Activated CD4-positive, alpha-beta T cell treated with anti-CD3 and anti-CD28 coated beads for 36 hours (primary cell): ENCODE measurements at regions not wholly inside any gene's neighbourhood (a gene's known extent, or its start where the extent isn't known, plus 50 kb on each side); places are given as distances from the start of the nearest gene placed in this dataset.

Experiments used
- ATAC-seq: fragments of 200-7000 bp; cut with Tn5 transposase; one replicate; pipeline ENCODE4 v1.10.0; 2021; ENCODE audit warnings: mild to moderate bottlenecking, moderate library complexity
- CTCF ChIA-PET: fragments of 350-600 bp; sonication (Branson Sonifier 250); formaldehyde crosslinking; loops from one replicate; lab custom pipeline; 2021; ENCODE audit warnings: antibody characterized with exemption; lab: Charles Lee
- POLR2A ChIA-PET: fragments of 350-600 bp; sonication (Branson Sonifier 250); formaldehyde crosslinking; loops from one replicate; lab custom pipeline; 2021; ENCODE audit warnings: antibody characterized with exemption, inconsistent platforms; lab: Charles Lee
- DNase-seq: peaks from one replicate; pipeline ENCODE4 v3.0.0-alpha.2; 2020
- H3K27ac Mint-ChIP-seq: one replicate; pipeline ENCODE4 v1.8.0; 2021; ENCODE audit warnings: mixed read lengths
- H3K27me3 Mint-ChIP-seq: one replicate; pipeline ENCODE4 v1.8.0; 2021; ENCODE audit warnings: mixed read lengths
- H3K36me3 Mint-ChIP-seq: one replicate; pipeline ENCODE4 v1.8.0; 2021; ENCODE audit warnings: low read depth, mixed read lengths
- H3K4me1 Mint-ChIP-seq: one replicate; pipeline ENCODE4 v1.8.0; 2021; ENCODE audit warnings: mixed read lengths
- H3K4me3 Mint-ChIP-seq: one replicate; pipeline ENCODE4 v1.8.0; 2021; ENCODE audit warnings: mild to moderate bottlenecking, moderate library complexity, mixed read lengths
- H3K9me3 Mint-ChIP-seq: one replicate; pipeline ENCODE4 v1.8.0; 2021; ENCODE audit warnings: low read depth, mixed read lengths
- intact Hi-C, 2 experiments: fragments of 100-400 bp; cut with DNase I in 1 of 2; cut with micrococcal nuclease in 1 of 2; formaldehyde crosslinking; loops; one replicate each; pipeline versions ENCODE4 v1.14.2 to v1.15.1; 2022 to 2024; cut with DNase I, micrococcal nuclease

DNA sequence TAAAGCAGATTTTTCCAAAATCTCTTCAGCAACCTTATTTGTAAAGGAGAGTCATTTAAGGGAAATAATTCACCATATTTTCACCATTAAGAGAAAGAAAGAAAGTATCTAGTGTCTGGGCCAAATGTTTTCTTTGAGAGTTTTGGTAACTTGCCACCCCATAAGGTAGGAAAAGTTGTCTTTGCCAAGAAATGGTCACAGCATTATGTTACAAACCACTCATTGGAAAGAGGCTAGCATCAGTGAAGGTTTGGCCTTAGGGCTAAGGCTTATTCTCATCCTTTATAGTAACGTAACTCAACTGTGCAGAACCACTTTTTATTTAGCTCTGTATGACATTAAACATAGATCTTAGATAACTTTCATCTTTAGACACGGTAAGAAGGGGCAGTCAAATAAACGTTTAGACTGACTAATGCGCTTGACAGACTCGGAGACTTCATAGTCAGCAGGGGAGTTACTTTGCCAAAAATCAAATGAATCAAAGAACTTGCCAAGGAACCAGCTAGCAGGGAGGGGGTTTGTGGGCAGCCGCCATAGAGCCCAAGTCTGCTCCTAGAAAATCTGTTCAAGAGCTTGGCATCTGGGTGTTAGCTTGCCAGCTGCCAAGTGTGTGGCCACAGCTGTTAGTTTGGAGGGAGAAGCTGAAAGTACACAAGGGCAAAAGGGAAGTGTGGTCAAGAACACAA is 182.8 kb upstream of the GRID2 start:
- Mint-ChIP-seq H3K4me3 (no peak overlapping the region), H3K27me3 (no peaks in the 10 kb centered on the region), H3K36me3 (no peaks in the 10 kb centered on the region), H3K4me1 (no peaks in the 10 kb centered on the region), H3K27ac (no peak overlapping the region), H3K9me3 (peaks cover 6% of the 10 kb centered on the region)
- CTCF ChIA-PET = interaction anchor here (1.0 kb wide), 1 partner anchor 11 kb away, joined by 3 read pairs; no protein-coding TSS in a partner anchor
- intact Hi-C loops = no loop called here
- POLR2A ChIA-PET = no interaction called here
- ATAC-seq = no peak
- DNase-seq = no peak

DNA sequence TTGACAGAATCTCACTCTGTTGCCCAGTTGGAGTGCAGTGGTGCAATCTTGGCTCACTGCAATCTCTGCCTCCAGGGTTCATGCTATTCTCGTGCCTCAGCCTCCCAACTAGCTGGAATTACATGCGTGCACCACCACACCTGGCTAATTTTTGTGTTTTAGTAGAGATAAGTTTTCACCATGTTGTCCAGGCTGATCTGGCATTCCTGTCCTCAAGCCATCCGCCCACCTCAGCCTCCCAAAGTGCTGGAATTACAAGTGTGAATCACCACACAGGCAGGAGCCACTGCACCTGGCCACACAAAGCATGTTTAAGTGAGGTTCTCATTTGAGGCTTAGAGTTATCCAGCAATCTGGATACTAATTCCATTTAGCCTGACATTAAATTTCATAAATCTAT is 180.9 kb upstream of the GRID2 start:
- H3K4me1 Mint-ChIP-seq = no peaks in the 10 kb centered on the region
- no peak for ATAC-seq
- ChIA-PET CTCF (no interaction called here), POLR2A (no interaction called here)
- no peaks in the 10 kb centered on the region for H3K27me3 Mint-ChIP-seq
- no peaks in the 10 kb centered on the region for H3K36me3 Mint-ChIP-seq
- H3K9me3 Mint-ChIP-seq = peaks cover 2% of the 10 kb centered on the region
- no peak overlapping the region for H3K27ac Mint-ChIP-seq
- no peak overlapping the region for H3K4me3 Mint-ChIP-seq
- intact Hi-C loops = no loop called here
- DNase-seq = no peak

DNA sequence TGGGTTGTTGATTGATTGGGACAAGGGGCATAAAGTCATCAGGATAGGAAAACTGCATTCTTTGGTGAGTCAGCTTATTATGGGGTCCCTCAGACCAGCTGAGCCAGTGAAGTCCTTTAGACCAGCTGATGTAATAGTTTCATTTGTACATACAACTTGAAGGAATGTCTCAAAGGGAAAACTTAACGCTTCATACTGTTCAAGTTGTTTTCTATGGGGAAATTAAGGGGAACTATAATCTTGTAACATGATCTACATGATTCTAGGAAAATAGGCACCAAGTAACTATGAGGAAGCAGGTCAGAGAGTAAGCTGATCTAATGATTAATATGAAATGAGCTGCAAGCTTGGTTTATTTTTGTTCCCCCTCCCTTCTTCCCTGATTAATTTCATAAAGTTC is 175.1 kb upstream of the GRID2 start:
- ATAC-seq (no peak), DNase-seq (no peak)
- Mint-ChIP-seq H3K36me3 (no peaks in the 10 kb centered on the region), H3K4me1 (no peaks in the 10 kb centered on the region), H3K27me3 (no peaks in the 10 kb centered on the region), H3K27ac (no peak overlapping the region), H3K9me3 (peaks cover 24% of the 10 kb centered on the region), H3K4me3 (no peak overlapping the region)
- intact Hi-C loops = no loop called here
- ChIA-PET CTCF (no interaction called here), POLR2A (no interaction called here)

DNA sequence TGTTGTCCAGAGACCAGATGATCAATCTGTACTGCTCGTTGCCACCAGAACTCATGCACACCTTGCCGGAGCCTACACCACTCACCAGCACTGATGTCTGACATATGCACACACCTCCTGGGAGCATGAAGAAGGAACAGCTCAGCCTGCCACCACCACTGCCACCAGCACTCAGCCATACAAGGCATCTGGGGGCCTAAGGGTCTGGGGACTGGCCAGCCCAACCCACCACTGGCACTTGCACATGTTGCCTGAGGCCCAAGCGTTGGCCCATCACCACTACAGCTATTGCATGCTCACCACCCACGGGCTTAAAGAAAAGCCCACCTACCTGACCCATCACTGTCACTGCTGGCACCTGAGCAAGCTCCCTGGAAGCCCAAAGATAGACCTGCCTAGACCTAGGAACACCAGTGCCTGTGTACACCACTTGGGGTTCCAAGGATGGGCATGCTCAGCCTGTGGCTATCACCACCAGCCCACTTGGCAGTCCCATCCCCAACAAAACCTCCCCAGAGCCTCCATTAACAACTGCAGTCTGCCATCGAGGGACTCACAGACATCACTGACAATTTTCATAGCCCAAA is 174.3 kb upstream of the GRID2 start:
- Mint-ChIP-seq H3K4me1 (no peaks in the 10 kb centered on the region), H3K4me3 (no peak overlapping the region), H3K36me3 (no peaks in the 10 kb centered on the region), H3K27ac (no peak overlapping the region), H3K27me3 (no peaks in the 10 kb centered on the region), H3K9me3 (peaks cover 24% of the 10 kb centered on the region)
- no peak for DNase-seq
- ChIA-PET CTCF (no interaction called here), POLR2A (no interaction called here)
- intact Hi-C loops = no loop called here
- no peak for ATAC-seq

DNA sequence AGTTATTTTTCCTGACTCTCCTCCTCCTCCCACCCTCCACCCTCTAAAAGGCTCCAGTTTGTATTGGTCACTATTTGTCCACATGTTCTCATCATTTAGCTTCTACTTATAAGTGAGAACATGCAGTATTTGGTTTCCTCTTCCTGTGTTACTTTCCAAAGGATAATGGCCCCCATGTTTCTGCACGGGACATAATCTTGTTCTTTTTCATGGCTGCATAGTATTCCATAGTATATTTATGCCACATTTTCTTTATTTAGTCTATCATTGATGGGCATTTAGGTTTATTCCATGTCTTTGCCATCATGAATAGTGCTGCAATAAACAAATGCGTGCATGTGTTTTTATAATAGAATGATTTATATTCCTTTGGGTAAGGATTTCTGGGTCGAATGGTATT is 167.3 kb upstream of the GRID2 start:
- ChIA-PET CTCF (interaction anchor here (0.7 kb wide), 1 partner anchor 313 kb away, joined by 3 read pairs; no protein-coding TSS in a partner anchor), POLR2A (no interaction called here)
- Mint-ChIP-seq H3K4me1 (no peaks in the 10 kb centered on the region), H3K9me3 (peaks cover 15% of the 10 kb centered on the region), H3K27me3 (no peaks in the 10 kb centered on the region), H3K4me3 (no peak overlapping the region), H3K36me3 (no peaks in the 10 kb centered on the region), H3K27ac (no peak overlapping the region)
- intact Hi-C loops = no loop called here
- ATAC-seq (no peak), DNase-seq (no peak)

DNA sequence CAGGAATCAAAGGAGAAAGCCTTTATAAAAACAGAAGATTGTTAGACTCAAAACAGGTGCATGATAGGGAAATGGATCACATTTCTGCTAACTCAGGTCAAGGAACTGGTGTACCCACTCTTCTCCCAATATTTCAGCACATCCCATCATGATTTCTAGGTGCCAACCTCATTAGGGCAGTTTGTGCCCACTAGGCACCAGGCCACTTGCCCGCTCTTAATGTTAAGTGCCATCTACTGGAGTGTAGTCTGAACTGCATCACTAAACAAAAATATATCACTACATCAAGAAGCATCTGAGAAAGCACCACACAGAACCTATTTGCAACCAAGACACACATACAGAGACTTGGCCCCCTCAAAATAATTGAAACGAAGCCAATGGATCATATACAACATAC is 140.4 kb upstream of the GRID2 start:
- POLR2A ChIA-PET = no interaction called here
- no peak overlapping the region for H3K27ac Mint-ChIP-seq
- H3K4me3 Mint-ChIP-seq = no peak overlapping the region
- no peaks in the 10 kb centered on the region for H3K36me3 Mint-ChIP-seq
- H3K27me3 Mint-ChIP-seq = no peaks in the 10 kb centered on the region
- ATAC-seq (no peak), DNase-seq (no peak)
- no peaks in the 10 kb centered on the region for H3K4me1 Mint-ChIP-seq
- CTCF ChIA-PET = no interaction called here
- intact Hi-C loops = no loop called here
- H3K9me3 Mint-ChIP-seq = peaks cover 11% of the 10 kb centered on the region

DNA sequence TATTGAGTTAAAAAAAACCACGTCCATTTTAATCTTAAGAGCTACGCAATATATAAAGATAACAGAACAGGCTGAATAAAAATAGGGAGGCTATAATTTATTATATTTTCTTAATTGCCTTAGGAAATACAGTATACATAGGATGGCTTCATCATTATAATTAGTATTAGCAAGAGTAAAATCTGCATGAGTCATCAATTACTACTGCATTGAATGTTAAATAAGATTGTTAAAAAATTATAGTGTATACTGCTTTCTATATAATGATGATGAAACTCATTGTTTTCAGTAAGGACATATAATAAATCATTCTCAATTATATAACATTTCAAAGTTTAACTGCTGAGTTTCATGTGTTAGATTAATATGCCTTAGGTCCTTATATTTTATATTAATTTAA is 133.4 kb upstream of the GRID2 start:
- intact Hi-C loops = no loop called here
- Mint-ChIP-seq H3K4me1 (no peaks in the 10 kb centered on the region), H3K36me3 (no peaks in the 10 kb centered on the region), H3K4me3 (no peak overlapping the region), H3K27me3 (no peaks in the 10 kb centered on the region), H3K9me3 (peaks cover 4% of the 10 kb centered on the region), H3K27ac (no peak overlapping the region)
- CTCF ChIA-PET = interaction anchor here (0.7 kb wide), 1 partner anchor 8 kb away, joined by 3 read pairs; no protein-coding TSS in a partner anchor
- DNase-seq (no peak), ATAC-seq (no peak)
- POLR2A ChIA-PET = no interaction called here

DNA sequence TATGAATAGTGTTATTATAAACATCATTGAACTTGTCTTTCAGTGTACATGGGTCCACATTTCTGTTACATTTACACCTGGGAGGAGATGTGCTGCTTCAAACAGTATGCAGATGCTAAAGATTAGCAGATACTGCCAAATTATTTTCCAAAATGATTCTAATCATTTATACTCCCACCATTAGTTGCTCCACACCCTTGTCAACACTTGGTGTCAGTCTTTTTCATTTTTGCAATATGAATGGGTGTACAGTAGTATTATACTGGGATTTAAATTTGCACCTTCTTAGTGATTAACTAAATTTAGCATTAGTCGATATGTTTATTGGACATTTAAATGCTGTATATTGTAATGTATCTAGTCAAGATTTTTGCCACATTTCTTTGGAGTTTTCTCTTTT is 131.6 kb upstream of the GRID2 start:
- no peak for ATAC-seq
- intact Hi-C loops = no loop called here
- ChIA-PET CTCF (no interaction called here), POLR2A (no interaction called here)
- H3K4me3 Mint-ChIP-seq = no peak overlapping the region
- no peaks in the 10 kb centered on the region for H3K27me3 Mint-ChIP-seq
- H3K9me3 Mint-ChIP-seq = peaks cover 4% of the 10 kb centered on the region
- H3K27ac Mint-ChIP-seq = no peak overlapping the region
- H3K36me3 Mint-ChIP-seq = no peaks in the 10 kb centered on the region
- DNase-seq = no peak
- H3K4me1 Mint-ChIP-seq = no peaks in the 10 kb centered on the region

DNA sequence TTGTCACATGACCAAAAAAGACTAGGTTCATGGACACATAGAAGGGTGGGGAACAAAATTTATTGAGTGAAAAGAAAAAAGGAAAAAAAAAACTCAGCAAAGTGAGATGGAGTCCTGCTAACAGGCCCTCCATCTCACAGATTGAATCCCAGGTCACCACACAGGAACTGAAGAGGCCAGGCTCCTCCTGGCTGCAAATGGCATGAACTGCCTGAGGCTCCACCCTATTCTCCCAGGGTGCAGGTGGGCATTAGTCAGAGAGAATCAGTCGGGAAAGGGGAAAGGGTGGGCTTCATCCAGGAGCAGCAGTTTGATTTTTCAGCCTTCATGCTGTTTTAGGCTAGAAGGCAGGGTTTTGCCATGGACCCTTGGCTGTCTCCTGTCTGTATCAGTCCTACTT is 128.5 kb upstream of the GRID2 start:
- intact Hi-C loops = no loop called here
- peaks cover 8% of the 10 kb centered on the region for H3K9me3 Mint-ChIP-seq
- H3K4me1 Mint-ChIP-seq = no peaks in the 10 kb centered on the region
- H3K27me3 Mint-ChIP-seq = no peaks in the 10 kb centered on the region
- no peak overlapping the region for H3K27ac Mint-ChIP-seq
- no peak overlapping the region for H3K4me3 Mint-ChIP-seq
- DNase-seq (no peak), ATAC-seq (no peak)
- H3K36me3 Mint-ChIP-seq = no peaks in the 10 kb centered on the region
- ChIA-PET CTCF (no interaction called here), POLR2A (no interaction called here)

DNA sequence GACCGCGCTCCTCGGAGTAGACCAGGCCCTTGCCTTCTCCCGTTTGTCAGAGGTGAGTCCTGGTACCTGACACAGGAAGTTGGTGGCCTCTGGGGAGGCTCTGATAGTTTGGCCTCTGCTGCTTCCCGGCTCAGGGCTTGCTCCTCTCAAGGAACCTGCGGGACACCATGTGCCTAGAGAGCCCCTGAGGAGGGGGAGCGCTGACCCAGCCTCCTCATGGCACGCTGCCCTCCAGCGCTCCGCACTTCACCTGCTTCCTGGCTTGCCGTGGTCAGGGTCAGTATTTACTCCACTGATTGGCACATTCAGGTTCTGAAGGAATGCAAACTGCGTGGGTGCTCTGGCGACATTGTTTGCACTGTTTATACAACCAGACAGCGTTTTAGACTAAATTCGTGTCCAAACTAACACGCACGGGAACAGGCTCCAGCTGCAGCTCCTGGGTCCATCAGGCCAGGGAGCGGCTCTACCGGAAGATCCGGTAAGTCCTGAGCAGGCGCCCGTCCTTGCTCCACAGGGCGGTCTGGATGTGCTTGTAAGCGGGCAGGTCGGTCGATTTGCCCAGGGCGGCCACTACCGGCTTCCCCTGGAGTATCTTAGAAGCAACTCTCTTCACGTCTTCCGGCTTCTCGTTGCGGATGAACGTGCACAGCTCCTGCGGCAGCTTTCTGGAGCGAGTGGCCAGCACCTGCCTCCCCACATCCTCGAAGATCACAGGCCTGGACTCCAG is 121.6 kb upstream of the GRID2 start:
- H3K9me3 Mint-ChIP-seq = peaks cover 20% of the 10 kb centered on the region
- H3K27ac Mint-ChIP-seq = no peak overlapping the region
- H3K4me1 Mint-ChIP-seq = no peaks in the 10 kb centered on the region
- ATAC-seq (no peak), DNase-seq (no peak)
- no peak overlapping the region for H3K4me3 Mint-ChIP-seq
- H3K27me3 Mint-ChIP-seq = no peaks in the 10 kb centered on the region
- POLR2A ChIA-PET = no interaction called here
- intact Hi-C loops = no loop called here
- CTCF ChIA-PET = no interaction called here
- H3K36me3 Mint-ChIP-seq = no peaks in the 10 kb centered on the region

DNA sequence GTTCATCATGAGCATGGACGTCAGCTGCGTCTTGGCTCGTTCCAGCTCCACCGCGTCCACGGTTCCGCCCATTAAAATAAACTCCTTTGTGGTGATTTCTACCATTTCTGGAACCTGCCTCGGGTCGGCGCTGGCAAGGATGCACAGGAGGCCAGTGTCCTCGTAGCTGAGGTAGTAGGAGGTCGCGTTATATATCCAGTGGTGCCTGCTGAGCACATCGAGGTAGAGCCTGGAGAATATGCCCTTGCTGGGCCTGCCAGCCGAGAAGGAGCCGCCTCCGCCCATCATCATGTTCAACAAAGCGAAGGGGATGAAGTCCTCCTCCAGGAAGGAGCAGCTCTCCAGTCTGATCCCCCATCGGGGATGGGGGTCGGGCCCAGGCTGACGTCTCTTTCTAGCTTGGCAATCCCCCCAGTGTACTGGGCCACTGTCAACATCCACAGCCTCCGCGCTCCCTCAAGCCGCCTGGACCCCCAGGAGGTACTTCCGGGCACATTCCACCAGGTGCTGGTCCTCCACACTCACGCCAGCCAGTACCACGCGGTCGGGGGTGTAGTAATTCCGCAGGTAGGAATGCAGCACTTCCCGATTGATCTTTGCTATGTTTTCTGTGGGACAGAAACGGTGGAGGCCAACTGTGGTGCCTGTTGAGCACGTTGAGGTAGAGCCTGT is 120.9 kb upstream of the GRID2 start:
- Mint-ChIP-seq H3K9me3 (peaks cover 23% of the 10 kb centered on the region), H3K36me3 (no peaks in the 10 kb centered on the region), H3K27ac (no peak overlapping the region), H3K27me3 (no peaks in the 10 kb centered on the region), H3K4me3 (no peak overlapping the region), H3K4me1 (no peaks in the 10 kb centered on the region)
- POLR2A ChIA-PET = no interaction called here
- CTCF ChIA-PET = interaction anchor here (0.6 kb wide), 1 partner anchor 1935 kb away, joined by 3 read pairs; no protein-coding TSS in a partner anchor
- intact Hi-C loops = no loop called here
- DNase-seq (no peak), ATAC-seq (no peak)
